Parathyroid adenoma (tissue), 2 donors: ENCODE measurements at regions not wholly inside any gene's neighbourhood (a gene's known extent, or its start where the extent isn't known, plus 50 kb on each side); places are given as distances from the start of the nearest gene placed in this dataset.

ENCODE experiments used
- H2AFZ ChIP-seq: fragments of 300-600 bp; sonication (generic); one replicate; pipeline ENCODE4 v1.7.0; 2017; ENCODE audit warnings: antibody characterized with exemption, mild to moderate bottlenecking
- H3K27ac ChIP-seq: fragments of 300-600 bp; sonication (generic); one replicate; pipeline ENCODE4 v1.7.0; 2017
- H3K27me3 ChIP-seq: fragments of 300-600 bp; sonication (generic); one replicate; pipeline ENCODE4 v1.7.0; 2017; ENCODE audit warnings: low read length; ENCODE audit not compliant: control insufficient read depth, insufficient read depth
- H3K36me3 ChIP-seq: fragments of 300-600 bp; sonication (generic); one replicate; pipeline ENCODE4 v1.7.0; 2017; ENCODE audit warnings: low read length; ENCODE audit not compliant: control insufficient read depth, insufficient read depth
- H3K4me1 ChIP-seq: fragments of 300-600 bp; sonication (generic); one replicate; pipeline ENCODE4 v1.7.0; 2017; ENCODE audit warnings: control low read depth
- H3K4me2 ChIP-seq: fragments of 300-600 bp; sonication (generic); one replicate; pipeline ENCODE4 v1.7.0; 2017; ENCODE audit warnings: low read length
- H3K4me3 ChIP-seq: fragments of 300-600 bp; sonication (generic); one replicate; pipeline ENCODE4 v1.7.0; 2017; ENCODE audit warnings: low read depth, low read length
- H3K79me2 ChIP-seq: fragments of 300-600 bp; sonication (generic); one replicate; pipeline ENCODE4 v1.7.0; 2017; ENCODE audit warnings: control low read depth
- H3K9ac ChIP-seq: fragments of 300-600 bp; sonication (generic); one replicate; pipeline ENCODE4 v1.7.0; 2017; ENCODE audit warnings: mild to moderate bottlenecking
- H3K9me3 ChIP-seq: fragments of 300-600 bp; sonication (generic); one replicate; pipeline ENCODE4 v1.7.0; 2017; ENCODE audit warnings: low read length; ENCODE audit not compliant: control insufficient read depth
- TF ChIP-seq, protein P1 (sequence below): fragments of 300-600 bp; sonication (generic); IDR thresholded peaks from one replicate; pipeline ENCODE4 v1.7.0; 2017; ENCODE audit warnings: antibody characterized with exemption, mild to moderate bottlenecking
- donor health status: primary hyperparathyroidism.

- Histone ChIP-seq H3K9ac (no peak overlapping the region), H3K79me2 (no peaks in the 10 kb centered on the region), H3K36me3 (no peaks in the 10 kb centered on the region), H3K4me3 (no peak overlapping the region), H3K9me3 (peaks cover 3% of the 10 kb centered on the region), H3K27me3 (no peaks in the 10 kb centered on the region), H2AFZ (no peak overlapping the region), H3K27ac (no peak overlapping the region), H3K4me1 (no peaks in the 10 kb centered on the region), H3K4me2 (no peak overlapping the region)
- TF ChIP-seq, protein P1, sequence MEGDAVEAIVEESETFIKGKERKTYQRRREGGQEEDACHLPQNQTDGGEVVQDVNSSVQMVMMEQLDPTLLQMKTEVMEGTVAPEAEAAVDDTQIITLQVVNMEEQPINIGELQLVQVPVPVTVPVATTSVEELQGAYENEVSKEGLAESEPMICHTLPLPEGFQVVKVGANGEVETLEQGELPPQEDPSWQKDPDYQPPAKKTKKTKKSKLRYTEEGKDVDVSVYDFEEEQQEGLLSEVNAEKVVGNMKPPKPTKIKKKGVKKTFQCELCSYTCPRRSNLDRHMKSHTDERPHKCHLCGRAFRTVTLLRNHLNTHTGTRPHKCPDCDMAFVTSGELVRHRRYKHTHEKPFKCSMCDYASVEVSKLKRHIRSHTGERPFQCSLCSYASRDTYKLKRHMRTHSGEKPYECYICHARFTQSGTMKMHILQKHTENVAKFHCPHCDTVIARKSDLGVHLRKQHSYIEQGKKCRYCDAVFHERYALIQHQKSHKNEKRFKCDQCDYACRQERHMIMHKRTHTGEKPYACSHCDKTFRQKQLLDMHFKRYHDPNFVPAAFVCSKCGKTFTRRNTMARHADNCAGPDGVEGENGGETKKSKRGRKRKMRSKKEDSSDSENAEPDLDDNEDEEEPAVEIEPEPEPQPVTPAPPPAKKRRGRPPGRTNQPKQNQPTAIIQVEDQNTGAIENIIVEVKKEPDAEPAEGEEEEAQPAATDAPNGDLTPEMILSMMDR = no peak
Measured at GRCh38 chr6:4533576-4533975, 242.6 kb upstream of the CDYL start.

DNA sequence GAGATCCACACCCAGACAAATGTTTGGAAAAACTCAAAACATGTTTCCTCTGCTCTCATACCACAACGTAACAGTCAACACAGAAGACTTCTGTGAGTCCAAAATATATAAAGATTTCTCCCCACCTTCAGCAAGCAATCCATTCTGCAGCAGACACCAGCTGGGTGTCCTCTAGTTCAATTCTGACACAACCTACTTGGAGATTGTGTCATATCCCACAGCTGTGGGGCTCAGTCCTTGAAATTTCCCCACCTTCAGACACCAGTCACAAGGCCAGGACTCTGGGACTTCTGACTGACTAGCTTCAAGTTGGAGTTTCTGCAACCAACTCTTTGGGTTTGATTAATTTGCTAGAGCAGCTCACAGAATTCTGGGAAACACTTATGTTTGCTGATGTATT, 244.8 kb upstream of the CDYL start:
- no peaks in the 10 kb centered on the region for H3K4me1 ChIP-seq
- H3K79me2 ChIP-seq = no peaks in the 10 kb centered on the region
- H3K9ac ChIP-seq = no peak overlapping the region
- H2AFZ ChIP-seq = no peak overlapping the region
- no peaks in the 10 kb centered on the region for H3K27me3 ChIP-seq
- no peak overlapping the region for H3K4me2 ChIP-seq
- H3K36me3 ChIP-seq = no peaks in the 10 kb centered on the region
- H3K27ac ChIP-seq = no peak overlapping the region
- peaks cover 5% of the 10 kb centered on the region for H3K9me3 ChIP-seq
- TF ChIP-seq, protein P1 = no peak
- H3K4me3 ChIP-seq = no peak overlapping the region

DNA sequence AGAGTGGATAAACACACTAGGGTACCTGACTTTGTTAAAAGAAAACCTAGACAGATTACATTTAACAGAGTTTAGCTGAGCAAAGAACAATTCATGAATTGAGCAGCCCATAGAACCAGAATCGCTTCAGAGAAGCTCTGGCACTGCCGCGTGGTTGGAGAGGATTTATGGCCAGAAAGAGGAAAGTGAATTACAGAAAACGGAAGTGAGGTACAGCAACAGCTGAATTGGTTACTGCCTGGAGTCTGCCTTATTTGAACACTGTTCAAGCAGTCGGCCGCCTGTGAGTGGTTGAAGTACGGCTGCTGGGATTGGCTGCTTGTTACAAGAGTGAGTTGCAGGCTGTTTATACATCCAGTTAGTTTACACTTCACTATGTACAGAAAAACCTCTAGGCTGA, 253.8 kb upstream of the CDYL start:
- TF ChIP-seq, protein P1 = no peak
- H3K9me3 ChIP-seq = no peaks in the 10 kb centered on the region
- H3K36me3 ChIP-seq = no peaks in the 10 kb centered on the region
- no peak overlapping the region for H3K27ac ChIP-seq
- H3K27me3 ChIP-seq = no peaks in the 10 kb centered on the region
- no peak overlapping the region for H3K9ac ChIP-seq
- H3K4me2 ChIP-seq = no peak overlapping the region
- H3K4me1 ChIP-seq = no peaks in the 10 kb centered on the region
- H2AFZ ChIP-seq = no peak overlapping the region
- no peaks in the 10 kb centered on the region for H3K79me2 ChIP-seq
- H3K4me3 ChIP-seq = no peak overlapping the region

DNA sequence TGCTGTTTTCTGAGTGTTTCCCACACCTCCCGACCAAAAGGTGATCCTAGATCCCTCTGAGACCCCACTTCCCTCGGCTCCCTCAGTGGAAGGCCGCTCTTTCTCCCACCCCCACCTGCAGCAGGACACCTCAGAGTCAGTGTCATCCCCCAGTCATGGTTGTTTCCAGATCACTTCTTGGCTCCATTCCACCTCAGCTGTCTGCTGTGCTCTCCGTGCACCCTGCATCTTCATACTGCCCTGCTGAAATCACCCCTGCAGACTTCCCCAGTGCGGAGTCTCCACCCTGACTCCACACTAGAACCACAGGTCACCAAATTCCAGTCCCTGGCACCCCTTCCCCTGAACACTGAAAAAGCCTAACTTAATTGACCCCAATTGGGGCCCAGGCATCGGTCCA, 255.1 kb upstream of the CDYL start:
- Histone ChIP-seq H3K27me3 (no peaks in the 10 kb centered on the region), H3K36me3 (no peaks in the 10 kb centered on the region), H3K9me3 (no peaks in the 10 kb centered on the region), H3K27ac (no peak overlapping the region), H3K9ac (no peak overlapping the region), H3K4me1 (no peaks in the 10 kb centered on the region), H2AFZ (no peak overlapping the region), H3K4me2 (no peak overlapping the region), H3K4me3 (no peak overlapping the region), H3K79me2 (no peaks in the 10 kb centered on the region)
- TF ChIP-seq, protein P1 = no peak

DNA sequence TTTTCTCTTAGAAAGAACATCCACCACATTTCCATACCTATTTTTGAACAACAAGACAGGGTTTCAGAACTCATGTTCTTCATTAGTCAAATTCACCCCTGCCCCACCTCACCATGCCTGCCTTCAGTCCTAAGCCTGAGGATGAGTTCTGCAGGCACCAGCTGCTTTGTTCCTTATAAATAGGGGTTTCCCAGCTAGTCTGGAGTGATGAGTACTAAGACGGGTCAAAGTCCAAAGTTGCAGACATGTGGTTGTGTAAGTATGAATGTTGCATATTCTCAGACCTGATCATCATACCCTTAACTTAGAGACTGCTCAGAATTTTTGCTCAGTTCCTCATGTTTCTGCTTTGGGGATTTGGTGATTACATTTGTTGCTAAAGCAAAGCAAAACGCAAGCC, 257.7 kb upstream of the CDYL start:
- no peak overlapping the region for H3K4me2 ChIP-seq
- no peak overlapping the region for H3K27ac ChIP-seq
- no peaks in the 10 kb centered on the region for H3K36me3 ChIP-seq
- H3K9me3 ChIP-seq = no peaks in the 10 kb centered on the region
- H3K4me3 ChIP-seq = no peak overlapping the region
- no peak overlapping the region for H3K9ac ChIP-seq
- H3K79me2 ChIP-seq = no peaks in the 10 kb centered on the region
- H3K27me3 ChIP-seq = no peaks in the 10 kb centered on the region
- no peaks in the 10 kb centered on the region for H3K4me1 ChIP-seq
- TF ChIP-seq, protein P1 = no peak
- H2AFZ ChIP-seq = no peak overlapping the region
